NB4 (cell line): ENCODE measurements at regions not wholly inside any gene's neighbourhood (a gene's known extent, or its start where the extent isn't known, plus 50 kb on each side); places are given as distances from the start of the nearest gene placed in this dataset.

Experiments used
- MYC ChIP-seq: IDR thresholded peaks from 2 replicates; pipeline ENCODE4 v1.6.1; 2011; ENCODE audit warnings: low read depth, low read length
- POLR2A ChIP-seq: IDR thresholded peaks from 2 replicates; pipeline ENCODE4 v1.6.1; 2011; ENCODE audit warnings: mild to moderate bottlenecking; ENCODE audit not compliant: insufficient read length; ENCODE audit errors: extremely low read depth
- TF ChIP-seq, protein P1 (sequence below): IDR thresholded peaks from one replicate; pipeline ENCODE4 v1.5.1; 2012; ENCODE audit warnings: low read depth, low read length
- TF ChIP-seq, protein P2 (sequence below): IDR thresholded peaks from 2 replicates; pipeline ENCODE4 v1.6.1; 2011; ENCODE audit warnings: low read depth, low read length

DNA sequence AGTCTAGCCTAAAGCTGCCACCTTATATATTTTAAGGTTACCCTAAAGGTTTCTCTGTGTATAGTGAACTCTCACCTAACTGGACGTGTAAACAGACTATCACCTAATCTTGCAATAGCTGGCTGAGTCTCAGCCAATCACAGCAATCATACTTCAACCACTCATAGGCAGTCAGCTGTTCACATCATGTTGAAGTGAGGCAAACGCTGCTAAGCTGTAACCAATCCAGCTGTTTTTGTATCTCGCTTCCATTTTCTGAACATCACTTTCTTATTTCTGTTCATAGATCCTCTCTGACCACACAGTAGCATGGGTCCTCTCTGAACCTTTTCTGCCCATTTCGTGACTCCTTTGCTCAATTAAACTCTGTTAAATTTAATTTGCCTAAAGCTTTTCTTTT is 468.2 kb upstream of the POU3F3 start:
- TF ChIP-seq, protein P1, sequence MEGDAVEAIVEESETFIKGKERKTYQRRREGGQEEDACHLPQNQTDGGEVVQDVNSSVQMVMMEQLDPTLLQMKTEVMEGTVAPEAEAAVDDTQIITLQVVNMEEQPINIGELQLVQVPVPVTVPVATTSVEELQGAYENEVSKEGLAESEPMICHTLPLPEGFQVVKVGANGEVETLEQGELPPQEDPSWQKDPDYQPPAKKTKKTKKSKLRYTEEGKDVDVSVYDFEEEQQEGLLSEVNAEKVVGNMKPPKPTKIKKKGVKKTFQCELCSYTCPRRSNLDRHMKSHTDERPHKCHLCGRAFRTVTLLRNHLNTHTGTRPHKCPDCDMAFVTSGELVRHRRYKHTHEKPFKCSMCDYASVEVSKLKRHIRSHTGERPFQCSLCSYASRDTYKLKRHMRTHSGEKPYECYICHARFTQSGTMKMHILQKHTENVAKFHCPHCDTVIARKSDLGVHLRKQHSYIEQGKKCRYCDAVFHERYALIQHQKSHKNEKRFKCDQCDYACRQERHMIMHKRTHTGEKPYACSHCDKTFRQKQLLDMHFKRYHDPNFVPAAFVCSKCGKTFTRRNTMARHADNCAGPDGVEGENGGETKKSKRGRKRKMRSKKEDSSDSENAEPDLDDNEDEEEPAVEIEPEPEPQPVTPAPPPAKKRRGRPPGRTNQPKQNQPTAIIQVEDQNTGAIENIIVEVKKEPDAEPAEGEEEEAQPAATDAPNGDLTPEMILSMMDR = no peak
- TF ChIP-seq POLR2A (no peak), MYC (no peak)
- TF ChIP-seq, protein P2, sequence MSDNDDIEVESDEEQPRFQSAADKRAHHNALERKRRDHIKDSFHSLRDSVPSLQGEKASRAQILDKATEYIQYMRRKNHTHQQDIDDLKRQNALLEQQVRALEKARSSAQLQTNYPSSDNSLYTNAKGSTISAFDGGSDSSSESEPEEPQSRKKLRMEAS = no peak
